Body of pancreas (tissue), 4 donors: ENCODE measurements at regions not wholly inside any gene's neighbourhood (a gene's known extent, or its start where the extent isn't known, plus 50 kb on each side); places are given as distances from the start of the nearest gene placed in this dataset.

Experiments
- ATAC-seq: fragments of 150-250 bp; one replicate; pipeline ENCODE4 v1.9.1; 2016
- DNase-seq, 4 donors: peaks; one replicate each; pipeline ENCODE4 v3.0.0-alpha.2; 2019
- H3K27ac ChIP-seq, 4 donors: fragments of 200-600 bp; sonication (generic); 1 replicate in 3 of 4; 2 replicates in 1 of 4; pipeline versions ENCODE4 v1.5.1 to v1.6.1; 2016 to 2019; ENCODE audit warnings: mild to moderate bottlenecking in 1 of 4, mixed read lengths in 1 of 4, moderate library complexity in 1 of 4
- H3K27me3 ChIP-seq, 2 donors: fragments of 200-600 bp; sonication (generic); one replicate each; pipeline ENCODE4 v1.6.0; 2016; ENCODE audit warnings: mild to moderate bottlenecking in 1 of 2
- H3K36me3 ChIP-seq, 2 donors: fragments of 200-600 bp; sonication (generic); replicated peaks in 1 of 2; 2 replicates each; pipeline ENCODE4 v1.5.1; 2016; ENCODE audit warnings: low read depth in 2 of 2; ENCODE audit not compliant: insufficient read depth in 1 of 2
- H3K4me1 ChIP-seq: fragments of 200-600 bp; sonication (generic); one replicate; pipeline ENCODE4 v1.6.0; 2016
- H3K4me3 ChIP-seq, 2 donors: fragments of 200-600 bp; sonication (generic); 1 replicate in 1 of 2; 2 replicates in 1 of 2; pipeline ENCODE4 v1.5.1; 2016 to 2019
- H3K9me3 ChIP-seq, 3 donors: fragments of 200-600 bp; sonication (generic); 1 replicate in 2 of 3; 2 replicates in 1 of 3; pipeline ENCODE4 v1.5.1; 2016
- POLR2A ChIP-seq, 3 donors: fragments of 450-650 bp; IDR thresholded peaks; one replicate each; pipeline ENCODE4 v1.6.1; 2016; ENCODE audit warnings: antibody characterized with exemption in 3 of 3, mild to moderate bottlenecking in 2 of 3
- WGBS, 2 donors: methylation state at CpG; one replicate each; pipeline ENCODE4 v1.1.5; 2017; 5-methylcytosine and 5-hydroxymethylcytosine counted together
- intact Hi-C: fragments of 100-400 bp; cut with DNase I; formaldehyde crosslinking; loops from one replicate; pipeline ENCODE4 v1.15.1; 2023
- TF ChIP-seq, protein P1 (sequence below), 7 experiments: fragments of 450-650 bp in 4 of 7; fragments of 200-600 bp in 3 of 7; sonication (generic) in 3 of 7; IDR thresholded peaks; one replicate each; pipeline ENCODE4 v1.5.1; 2016 to 2019; ENCODE audit warnings: antibody characterized with exemption in 7 of 7

DNA sequence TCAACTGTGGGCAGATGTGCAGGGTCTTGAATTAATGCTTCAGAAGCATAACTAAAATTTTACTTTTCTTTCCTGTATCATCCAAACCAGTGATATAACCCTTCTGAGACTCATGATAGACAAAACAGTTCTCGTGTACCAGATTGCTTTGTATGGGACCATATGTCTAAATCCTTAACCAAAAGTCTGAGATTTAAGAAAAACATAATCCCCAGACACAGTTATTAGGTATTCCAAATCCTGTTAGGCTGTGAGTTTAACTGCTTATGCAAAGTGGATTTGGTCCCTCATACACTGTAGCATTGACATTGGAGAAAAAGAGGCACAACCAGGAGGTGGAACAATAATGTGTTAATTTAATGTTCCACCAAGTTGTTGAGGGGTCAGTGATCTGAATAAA is 235.0 kb downstream of the PMAIP1 start:
- no peak for ATAC-seq
- intact Hi-C loops, result no loop called here
- H3K27ac ChIP-seq, result no peak overlapping the region
- no peak for TF ChIP-seq POLR2A (IDR thresholded peaks at IDR 0.05)
- TF ChIP-seq, protein P1, sequence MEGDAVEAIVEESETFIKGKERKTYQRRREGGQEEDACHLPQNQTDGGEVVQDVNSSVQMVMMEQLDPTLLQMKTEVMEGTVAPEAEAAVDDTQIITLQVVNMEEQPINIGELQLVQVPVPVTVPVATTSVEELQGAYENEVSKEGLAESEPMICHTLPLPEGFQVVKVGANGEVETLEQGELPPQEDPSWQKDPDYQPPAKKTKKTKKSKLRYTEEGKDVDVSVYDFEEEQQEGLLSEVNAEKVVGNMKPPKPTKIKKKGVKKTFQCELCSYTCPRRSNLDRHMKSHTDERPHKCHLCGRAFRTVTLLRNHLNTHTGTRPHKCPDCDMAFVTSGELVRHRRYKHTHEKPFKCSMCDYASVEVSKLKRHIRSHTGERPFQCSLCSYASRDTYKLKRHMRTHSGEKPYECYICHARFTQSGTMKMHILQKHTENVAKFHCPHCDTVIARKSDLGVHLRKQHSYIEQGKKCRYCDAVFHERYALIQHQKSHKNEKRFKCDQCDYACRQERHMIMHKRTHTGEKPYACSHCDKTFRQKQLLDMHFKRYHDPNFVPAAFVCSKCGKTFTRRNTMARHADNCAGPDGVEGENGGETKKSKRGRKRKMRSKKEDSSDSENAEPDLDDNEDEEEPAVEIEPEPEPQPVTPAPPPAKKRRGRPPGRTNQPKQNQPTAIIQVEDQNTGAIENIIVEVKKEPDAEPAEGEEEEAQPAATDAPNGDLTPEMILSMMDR (IDR thresholded peaks at IDR 0.05), result no peak
- no peak for DNase-seq
- no peaks in the 10 kb centered on the region for H3K27me3 ChIP-seq
- no peaks in the 10 kb centered on the region for H3K36me3 ChIP-seq
- no peaks in the 10 kb centered on the region for H3K4me1 ChIP-seq
- H3K4me3 ChIP-seq, result no peak overlapping the region
- H3K9me3 ChIP-seq, result no peaks in the 10 kb centered on the region
- 52 to 75% methylated on average over 1 of the region's 1 CpG for WGBS, 2 donors

DNA sequence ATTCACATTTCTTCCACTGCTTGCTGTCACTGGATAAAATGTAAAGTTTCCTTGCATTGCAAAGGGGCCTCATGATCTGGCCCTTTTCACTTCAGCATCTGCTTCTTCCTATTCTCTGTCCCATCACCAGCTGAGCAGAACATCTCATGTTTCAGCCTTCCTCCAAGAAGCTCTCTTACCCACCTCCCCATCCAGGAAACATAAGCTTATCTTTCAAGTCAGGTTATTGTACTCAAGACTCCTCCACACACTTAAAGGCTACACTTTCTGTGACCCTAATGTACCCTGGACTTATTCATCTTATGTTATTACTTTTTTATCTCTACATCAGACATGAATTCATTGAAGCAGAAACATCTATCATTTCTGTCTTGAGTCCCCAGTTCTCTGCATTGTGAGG is 230.5 kb downstream of the PMAIP1 start:
- Histone ChIP-seq H3K27me3 (no peaks in the 10 kb centered on the region), H3K9me3 (no peaks in the 10 kb centered on the region), H3K36me3 (no peaks in the 10 kb centered on the region), H3K4me1 (no peaks in the 10 kb centered on the region), H3K27ac (no peak overlapping the region), H3K4me3 (no peak overlapping the region)
- DNase-seq, result no peak
- TF ChIP-seq POLR2A (IDR thresholded peaks at IDR 0.05), result no peak
- ATAC-seq, result no peak
- intact Hi-C loops, result no loop called here

DNA sequence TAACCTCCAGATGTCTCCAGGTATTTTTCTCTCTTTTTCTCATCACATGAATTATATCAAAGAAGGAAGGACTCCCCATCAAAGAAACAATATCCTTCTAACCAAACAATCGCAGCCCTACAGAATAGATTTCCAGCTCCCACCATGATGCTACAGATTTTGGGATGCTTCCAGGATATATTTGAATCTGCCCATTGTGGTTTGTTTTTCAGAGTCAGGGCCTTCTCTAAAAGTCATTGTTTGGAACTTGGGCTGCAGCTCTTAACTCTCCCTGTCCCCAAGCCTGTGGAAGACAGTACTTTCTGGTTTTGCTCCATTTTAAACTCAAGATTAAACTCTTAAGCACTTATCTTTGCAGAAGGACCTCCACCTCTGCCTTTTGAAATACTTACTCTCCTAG is 223.2 kb downstream of the PMAIP1 start:
- WGBS, 2 donors, result 71 to 84% methylated on average over 1 of the region's 1 CpG
- intact Hi-C loops, result no loop called here
- H3K36me3 ChIP-seq, result no peaks in the 10 kb centered on the region
- H3K27ac ChIP-seq, result no peak overlapping the region
- no peak for TF ChIP-seq POLR2A (IDR thresholded peaks at IDR 0.05)
- TF ChIP-seq, protein P1 (IDR thresholded peaks at IDR 0.05), result no peak
- no peaks in the 10 kb centered on the region for H3K4me1 ChIP-seq
- no peak for ATAC-seq
- H3K4me3 ChIP-seq, result no peak overlapping the region
- H3K27me3 ChIP-seq, result no peaks in the 10 kb centered on the region
- DNase-seq, result no peak
- H3K9me3 ChIP-seq, result no peaks in the 10 kb centered on the region

DNA sequence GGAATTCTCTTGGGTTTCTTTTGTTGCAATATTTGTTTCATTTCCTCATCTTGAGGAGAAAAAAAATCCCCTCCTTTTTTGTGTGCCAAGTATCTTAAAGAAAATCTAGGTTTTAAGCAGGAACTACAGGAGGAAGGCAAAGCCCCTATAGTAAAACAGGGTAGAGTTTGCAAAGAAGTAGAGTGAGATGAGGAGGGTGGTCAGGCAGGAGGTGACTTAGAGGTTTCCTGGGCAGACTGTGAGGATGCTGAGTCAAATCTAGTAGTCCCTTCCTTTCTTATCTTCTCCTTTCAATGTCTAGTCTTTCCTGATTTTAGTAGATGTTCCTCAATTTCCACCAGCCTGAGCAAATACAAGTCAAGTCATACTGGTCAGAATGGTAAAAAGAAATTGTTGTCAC is 222.5 kb downstream of the PMAIP1 start:
- Histone ChIP-seq H3K4me1 (no peaks in the 10 kb centered on the region), H3K27ac (no peak overlapping the region), H3K27me3 (no peaks in the 10 kb centered on the region), H3K36me3 (no peaks in the 10 kb centered on the region), H3K9me3 (no peaks in the 10 kb centered on the region), H3K4me3 (no peak overlapping the region)
- intact Hi-C loops, result no loop called here
- no peak for DNase-seq
- no peak for ATAC-seq
- TF ChIP-seq POLR2A (IDR thresholded peaks at IDR 0.05), result no peak
- TF ChIP-seq, protein P1 (IDR thresholded peaks at IDR 0.05), result no peak

DNA sequence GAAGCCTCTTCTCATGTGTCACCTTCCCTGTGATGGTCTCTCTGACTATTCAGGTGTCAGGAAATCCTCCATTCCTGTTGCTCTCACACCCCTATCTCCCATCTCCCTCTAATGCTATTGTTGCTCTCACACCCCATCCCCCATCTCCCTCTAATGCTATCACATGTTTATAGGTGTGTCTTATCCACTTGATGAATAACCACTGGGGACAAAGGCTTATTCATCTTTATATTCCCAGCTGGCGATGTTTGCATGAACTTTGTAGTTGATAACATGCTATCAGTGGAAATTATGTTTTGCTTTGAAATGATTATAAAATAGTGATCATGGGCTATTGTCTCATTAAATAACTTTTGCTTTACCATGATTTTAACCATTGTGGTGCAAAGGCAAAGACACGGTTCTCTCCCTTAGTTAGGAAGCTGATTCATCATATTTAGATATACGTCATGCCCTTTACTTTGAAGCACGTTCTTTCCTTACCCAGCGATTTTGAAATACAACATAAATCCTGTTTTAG is 220.5 kb downstream of the PMAIP1 start:
- TF ChIP-seq, protein P1 (IDR thresholded peaks at IDR 0.05), result no peak
- TF ChIP-seq POLR2A (IDR thresholded peaks at IDR 0.05), result no peak
- Histone ChIP-seq H3K36me3 (no peaks in the 10 kb centered on the region), H3K27ac (no peak overlapping the region), H3K4me1 (no peaks in the 10 kb centered on the region), H3K27me3 (no peaks in the 10 kb centered on the region), H3K4me3 (no peak overlapping the region), H3K9me3 (no peaks in the 10 kb centered on the region)
- intact Hi-C loops, result no loop called here
- DNase-seq, result no peak
- no peak for ATAC-seq
- 27 to 31% methylated on average over 5 of the region's 5 CpGs for WGBS, 2 donors
